Thyroid gland (tissue), 4 donors: ENCODE measurements at regions not wholly inside any gene's neighbourhood (a gene's known extent, or its start where the extent isn't known, plus 50 kb on each side); places are given as distances from the start of the nearest gene placed in this dataset.

Source experiments
- DNase-seq, 2 donors: peaks; one replicate each; pipeline ENCODE4 v3.0.0-alpha.2; 2019
- H3K27ac ChIP-seq, 3 donors: fragments of 200-600 bp; sonication (generic); 1 replicate in 2 of 3; 2 replicates in 1 of 3; pipeline ENCODE4 v1.5.1; 2016 to 2019; ENCODE audit warnings: mild to moderate bottlenecking in 1 of 3, moderate library complexity in 1 of 3
- H3K27me3 ChIP-seq: fragments of 200-600 bp; sonication (generic); one replicate; pipeline ENCODE4 v1.5.1; 2019
- H3K36me3 ChIP-seq, 2 donors: fragments of 200-600 bp; sonication (generic); one replicate each; pipeline ENCODE4 v1.5.1; 2016 to 2019
- H3K4me1 ChIP-seq, 2 donors: fragments of 200-600 bp; sonication (generic); one replicate each; pipeline ENCODE4 v1.5.1; 2017 to 2019
- H3K4me3 ChIP-seq, 3 donors: fragments of 200-600 bp; sonication (generic); replicated peaks in 1 of 3; 1 replicate in 2 of 3; 2 replicates in 1 of 3; pipeline ENCODE4 v1.5.1; 2016; ENCODE audit warnings: mild to moderate bottlenecking in 1 of 3
- H3K9me3 ChIP-seq: fragments of 200-600 bp; sonication (generic); one replicate; pipeline ENCODE4 v1.5.1; 2017
- CTCF ChIP-seq, 6 experiments: fragments of 200-600 bp in 3 of 6; fragments of 450-650 bp in 3 of 6; sonication (generic) in 3 of 6; IDR thresholded peaks; one replicate each; pipeline ENCODE4 v1.5.1; 2016 to 2019; ENCODE audit warnings: antibody characterized with exemption in 6 of 6, mild to moderate bottlenecking in 2 of 6, inconsistent platforms in 1 of 6, moderate library complexity in 1 of 6
- POLR2A ChIP-seq, 2 donors: fragments of 450-650 bp; IDR thresholded peaks; one replicate each; pipeline ENCODE4 v1.6.1; 2017; ENCODE audit warnings: antibody characterized with exemption in 2 of 2, mild to moderate bottlenecking in 2 of 2, moderate library complexity in 1 of 2
- WGBS, 2 donors: methylation state at CpG; one replicate each; pipeline ENCODE4 v1.1.5; 2017; 5-methylcytosine and 5-hydroxymethylcytosine counted together
- intact Hi-C: fragments of 100-400 bp; cut with DNase I; formaldehyde crosslinking; loops from one replicate; pipeline ENCODE4 v1.15.1; 2023

- Histone ChIP-seq H3K27ac (no peak overlapping the region), H3K36me3 (no peaks in the 10 kb centered on the region), H3K27me3 (no peaks in the 10 kb centered on the region), H3K9me3 (no peaks in the 10 kb centered on the region), H3K4me1 (no peaks in the 10 kb centered on the region), H3K4me3 (no peak overlapping the region)
- intact Hi-C loops, result no loop called here
- TF ChIP-seq CTCF (IDR thresholded peaks at IDR 0.05) (no peak), POLR2A (IDR thresholded peaks at IDR 0.05) (no peak)
- no peak for DNase-seq
- 87% methylated on average over 10 of the region's 10 CpGs for WGBS, 2 donors
Measured at GRCh38 chr2:60104514-60105505, 448.6 kb downstream of the BCL11A start.

GRCh38 chr2:60100034-60100433 lies 453.4 kb downstream of the BCL11A start:
- H3K27ac ChIP-seq, result no peak overlapping the region
- 85 to 89% methylated on average over 8 to 11 of the region's 11 CpGs for WGBS, 2 donors
- DNase-seq, result no peak
- H3K36me3 ChIP-seq, result no peaks in the 10 kb centered on the region
- no peaks in the 10 kb centered on the region for H3K27me3 ChIP-seq
- H3K4me3 ChIP-seq, result no peak overlapping the region
- H3K9me3 ChIP-seq, result no peaks in the 10 kb centered on the region
- no peak for TF ChIP-seq POLR2A (IDR thresholded peaks at IDR 0.05)
- H3K4me1 ChIP-seq, result peaks cover 0 to 4% of the 10 kb centered on the region in 2 donors
- intact Hi-C loops, result no loop called here

- Histone ChIP-seq H3K27me3 (no peaks in the 10 kb centered on the region), H3K36me3 (no peaks in the 10 kb centered on the region)
- peak in 1 of 2 donors; percentile 15 for DNase-seq
Measured at GRCh38 chr2:60098996-60099395, 454.5 kb downstream of the BCL11A start.

GRCh38 chr2:60097298-60097697 lies 456.2 kb downstream of the BCL11A start:
- DNase-seq, result no peak
- H3K9me3 ChIP-seq, result no peaks in the 10 kb centered on the region
- no peaks in the 10 kb centered on the region for H3K27me3 ChIP-seq
- no peak overlapping the region for H3K4me3 ChIP-seq
- H3K4me1 ChIP-seq, result peaks cover 0 to 4% of the 10 kb centered on the region in 2 donors
- intact Hi-C loops, result no loop called here
- WGBS, 2 donors, result 95% methylated on average over 11 of the region's 11 CpGs
- H3K27ac ChIP-seq, result no peak overlapping the region
- H3K36me3 ChIP-seq, result no peaks in the 10 kb centered on the region
- TF ChIP-seq POLR2A (IDR thresholded peaks at IDR 0.05), result no peak
- no peak for TF ChIP-seq CTCF (IDR thresholded peaks at IDR 0.05)

More at GRCh38 chr2:60098996-60099395, 454.5 kb downstream of the BCL11A start:
- no peak overlapping the region for H3K4me3 ChIP-seq
- 42 to 50% methylated on average over 3 of the region's 3 CpGs for WGBS, 2 donors
- TF ChIP-seq POLR2A (IDR thresholded peaks at IDR 0.05) (no peak), CTCF (IDR thresholded peaks at IDR 0.05) (no peak)
- H3K9me3 ChIP-seq, result no peaks in the 10 kb centered on the region
- intact Hi-C loops, result no loop called here
- H3K4me1 ChIP-seq, result peaks cover 0 to 4% of the 10 kb centered on the region in 2 donors
- no peak overlapping the region for H3K27ac ChIP-seq

- Histone ChIP-seq H3K27me3 (no peaks in the 10 kb centered on the region), H3K4me3 (no peak overlapping the region), H3K9me3 (no peaks in the 10 kb centered on the region), H3K4me1 (peaks cover 0 to 4% of the 10 kb centered on the region in 2 donors), H3K27ac (no peak overlapping the region), H3K36me3 (no peaks in the 10 kb centered on the region)
- WGBS, 2 donors, result 79 to 85% methylated on average over 5 of the region's 5 CpGs
- TF ChIP-seq CTCF (IDR thresholded peaks at IDR 0.05) (no peak), POLR2A (IDR thresholded peaks at IDR 0.05) (no peak)
- no peak for DNase-seq
- intact Hi-C loops, result no loop called here
Measured at GRCh38 chr2:60096556-60096955, 456.9 kb downstream of the BCL11A start.
